H1 (cell line): ENCODE measurements at regions not wholly inside any gene's neighbourhood (a gene's known extent, or its start where the extent isn't known, plus 50 kb on each side); places are given as distances from the start of the nearest gene placed in this dataset.

Experiments used
- EZH2 ChIP-seq: fragments of 200-600 bp; sonication (generic); IDR thresholded peaks from 2 replicates; pipeline ENCODE4 v1.7.1; 2012; ENCODE audit warnings: low read depth, mild to moderate bottlenecking, moderate library complexity, low read length, inconsistent platforms; ENCODE audit not compliant: severe bottlenecking
- SP4 ChIP-seq: IDR thresholded peaks from 2 replicates; pipeline ENCODE4 v1.6.1; 2012; ENCODE audit warnings: low read length, inconsistent platforms

- TF ChIP-seq EZH2: no peak
- TF ChIP-seq SP4: no peak
Measured at GRCh38 chr6:15769511-15770018, 106.7 kb upstream of the DTNBP1 start.
